ENCODE measurements at regions not wholly inside any gene's neighbourhood (a gene's known extent, or its start where the extent isn't known, plus 50 kb on each side); places are given as distances from the start of the nearest gene placed in this dataset.
A peak's percentile ranks its signal among the peaks of the same experiment; 100 is the strongest.

DNA sequence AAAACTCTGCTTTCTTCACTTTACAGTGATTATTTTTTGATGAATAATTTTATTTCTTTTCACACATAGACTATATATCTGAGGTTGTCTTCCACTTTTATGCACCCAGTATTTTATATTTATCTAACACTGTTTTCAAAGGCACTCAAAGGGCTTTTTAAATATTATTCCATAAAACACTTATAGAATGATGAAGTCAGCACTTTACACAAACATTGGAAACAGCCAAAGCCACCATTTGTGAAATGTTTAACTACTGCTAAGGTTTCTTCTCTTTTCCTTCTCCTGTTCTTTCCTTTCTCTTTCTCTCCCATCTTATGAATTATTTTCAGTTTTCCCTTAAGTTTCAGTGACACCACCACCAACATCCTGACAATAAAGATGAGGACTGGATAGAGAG is 317.7 kb upstream of the FAM78B start:
- H3K9me3 ChIP-seq = no peaks in the 10 kb centered on the region
- no peaks in the 10 kb centered on the region for H3K36me3 ChIP-seq
- no peak overlapping the region for H3K27ac ChIP-seq
- FAIRE-seq = no peak
- DNase-seq = no peak
- H3K4me3 ChIP-seq = no peak overlapping the region
- TF ChIP-seq CTCF (IDR thresholded peaks at IDR 0.05) = no peak
- peaks cover 0 to 4% (median 0%) of the 10 kb centered on the region in 4 donors for H3K27me3 ChIP-seq
- intact Hi-C loops (cut with DNase I) = no loop called here
- no peaks in the 10 kb centered on the region for H3K4me1 ChIP-seq
- no peak for ATAC-seq

DNA sequence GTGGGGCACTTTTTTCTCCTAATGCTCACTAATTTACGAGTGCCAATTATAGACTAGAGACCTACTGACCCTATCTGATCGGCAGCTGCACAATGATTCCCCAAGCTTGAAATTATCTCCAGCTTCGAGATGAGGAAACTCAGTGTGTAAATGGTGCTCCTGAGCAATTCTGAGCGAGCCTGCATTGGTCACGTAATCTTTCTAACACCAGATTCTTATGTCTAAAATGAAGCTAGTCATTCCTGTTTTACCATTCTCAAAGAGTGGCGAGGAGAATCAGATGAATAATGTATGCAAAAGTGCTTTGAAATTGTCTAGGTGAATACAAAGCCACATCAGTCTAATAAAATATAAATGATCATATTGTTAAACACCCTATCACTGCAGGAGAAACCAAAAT is 318.1 kb upstream of the FAM78B start:
- intact Hi-C loops (cut with DNase I) = no loop called here
- no peak for DNase-seq
- H3K27me3 ChIP-seq = peaks cover 0 to under 1% (median 0%) of the 10 kb centered on the region in 4 donors
- 65 to 77% methylated on average over 6 of the region's 6 CpGs for WGBS, 2 donors
- no peaks in the 10 kb centered on the region for H3K4me1 ChIP-seq
- no peak overlapping the region for H3K4me3 ChIP-seq
- H3K36me3 ChIP-seq = no peaks in the 10 kb centered on the region
- H3K27ac ChIP-seq = no peak overlapping the region
- TF ChIP-seq CTCF (IDR thresholded peaks at IDR 0.05) = no peak
- no peaks in the 10 kb centered on the region for H3K9me3 ChIP-seq
- ATAC-seq = no peak
- FAIRE-seq = no peak

- intact Hi-C loops (cut with DNase I) = no loop called here
- Histone ChIP-seq H3K9me3 (no peaks in the 10 kb centered on the region), H3K27me3 (no peaks in the 10 kb centered on the region), H3K4me3 (no peak overlapping the region), H3K4me1 (no peaks in the 10 kb centered on the region), H3K27ac (no peak overlapping the region), H3K36me3 (no peaks in the 10 kb centered on the region)
- FAIRE-seq (no peak), DNase-seq (peak in 1 of 6 donors; percentile 12), ATAC-seq (no peak)
- no peak for TF ChIP-seq CTCF (IDR thresholded peaks at IDR 0.05)
- WGBS, 2 donors = 80 to 96% methylated on average over 1 of the region's 1 CpG
Observed at GRCh38 chr1:166485620-166486019, 318.8 kb upstream of the FAM78B start.

GRCh38 chr1:166488327-166488726 is 321.5 kb upstream of the FAM78B start:
- no peak for TF ChIP-seq CTCF (IDR thresholded peaks at IDR 0.05)
- Histone ChIP-seq H3K9me3 (no peaks in the 10 kb centered on the region), H3K27me3 (no peaks in the 10 kb centered on the region), H3K4me1 (no peaks in the 10 kb centered on the region), H3K4me3 (no peak overlapping the region), H3K36me3 (no peaks in the 10 kb centered on the region), H3K27ac (no peak overlapping the region)
- DNase-seq (no peak), ATAC-seq (no peak), FAIRE-seq (no peak)
- 79 to 85% methylated on average over 2 of the region's 2 CpGs for WGBS, 2 donors
- intact Hi-C loops (cut with DNase I) = no loop called here

GRCh38 chr1:166489356-166489669 is 322.5 kb upstream of the FAM78B start:
- no peak for FAIRE-seq
- WGBS, 2 donors = 87 to 92% methylated on average over 2 of the region's 2 CpGs

More at GRCh38 chr1:166489356-166489669, 322.5 kb upstream of the FAM78B start:
- Histone ChIP-seq H3K4me3 (peak overlapping the region in 1 of 4 donors; percentile 31), H3K27ac (peak overlapping the region in 1 of 4 donors; percentile 54), H3K4me1 (no peaks in the 10 kb centered on the region), H3K27me3 (no peaks in the 10 kb centered on the region), H3K36me3 (no peaks in the 10 kb centered on the region), H3K9me3 (no peaks in the 10 kb centered on the region)
- ATAC-seq (no peak), DNase-seq (no peak)
- intact Hi-C loops (cut with DNase I) = no loop called here
- no peak for TF ChIP-seq CTCF (IDR thresholded peaks at IDR 0.05)

Data from pancreas (tissue), 10 donors.